Liver (tissue), 8 donors: ENCODE measurements at regions not wholly inside any gene's neighbourhood (a gene's known extent, or its start where the extent isn't known, plus 50 kb on each side); places are given as distances from the start of the nearest gene placed in this dataset.

Experiments
- DNase-seq: peaks from one replicate; pipeline ENCODE4 v3.0.0-alpha.2; 2017; ENCODE audit warnings: low spot score
- H3K27ac ChIP-seq, 2 donors: one replicate each; pipeline ENCODE4 v1.7.0; 2013; ENCODE audit warnings: inconsistent platforms in 2 of 2, low read length in 2 of 2, control low read depth in 1 of 2, low read depth in 1 of 2, mild to moderate bottlenecking in 1 of 2
- H3K27me3 ChIP-seq, 4 donors: one replicate each; pipeline versions ENCODE4 v1.6.1 to v1.7.0; 2013; ENCODE audit warnings: low read length in 3 of 4, inconsistent platforms in 1 of 4, mild to moderate bottlenecking in 1 of 4, moderate library complexity in 1 of 4; ENCODE audit not compliant: control insufficient read depth in 4 of 4, insufficient read depth in 4 of 4
- H3K36me3 ChIP-seq, 4 donors: one replicate each; pipeline versions ENCODE4 v1.6.1 to v1.7.0; 2013; ENCODE audit warnings: low read length in 3 of 4, mild to moderate bottlenecking in 3 of 4, low read depth in 1 of 4, moderate library complexity in 1 of 4; ENCODE audit not compliant: control insufficient read depth in 4 of 4, insufficient read depth in 3 of 4
- H3K4me1 ChIP-seq, 4 donors: one replicate each; pipeline versions ENCODE4 v1.6.1 to v1.7.0; 2013; ENCODE audit warnings: low read length in 3 of 4, mild to moderate bottlenecking in 3 of 4, moderate library complexity in 1 of 4; ENCODE audit not compliant: control insufficient read depth in 4 of 4, insufficient read depth in 4 of 4
- H3K4me3 ChIP-seq, 3 donors: one replicate each; pipeline versions ENCODE4 v1.6.1 to v1.7.0; 2013; ENCODE audit warnings: low read length in 3 of 3, control low read depth in 1 of 3, low read depth in 1 of 3, mild to moderate bottlenecking in 1 of 3
- H3K9ac ChIP-seq, 2 donors: one replicate each; pipeline ENCODE4 v1.7.0; 2013; ENCODE audit warnings: low read length in 2 of 2, mild to moderate bottlenecking in 2 of 2, moderate library complexity in 2 of 2, control low read depth in 1 of 2, low read depth in 1 of 2
- H3K9me3 ChIP-seq, 4 donors: one replicate each; pipeline versions ENCODE4 v1.6.1 to v1.7.0; 2013; ENCODE audit warnings: low read length in 3 of 4; ENCODE audit not compliant: control insufficient read depth in 4 of 4
- FOXA1 ChIP-seq: IDR thresholded peaks from 2 replicates; pipeline ENCODE4 v1.6.1; 2016; ENCODE audit warnings: antibody characterized with exemption
- FOXA2 ChIP-seq: IDR thresholded peaks from 2 replicates; pipeline ENCODE4 v1.6.1; 2016; ENCODE audit warnings: antibody characterized with exemption
- NR2F2 ChIP-seq: IDR thresholded peaks from 2 replicates; pipeline ENCODE4 v1.6.1; 2016; ENCODE audit warnings: antibody characterized with exemption
- RAD21 ChIP-seq, 2 donors: IDR thresholded peaks; 2 replicates each; pipeline ENCODE4 v1.6.1; 2016; ENCODE audit warnings: antibody characterized with exemption in 2 of 2, mild to moderate bottlenecking in 2 of 2
- RXRA ChIP-seq, 2 donors: IDR thresholded peaks; 2 replicates each; pipeline ENCODE4 v1.6.1; 2017 to 2018; ENCODE audit warnings: antibody characterized with exemption in 2 of 2, mild to moderate bottlenecking in 1 of 2
- SP1 ChIP-seq: IDR thresholded peaks from 2 replicates; pipeline ENCODE4 v1.6.1; 2018; ENCODE audit warnings: antibody characterized with exemption, mild to moderate bottlenecking
- TAF1 ChIP-seq: conservative IDR thresholded peaks from 2 replicates; pipeline ENCODE4 v1.6.1; 2016; ENCODE audit warnings: antibody characterized with exemption, mild to moderate bottlenecking
- YY1 ChIP-seq: IDR thresholded peaks from 2 replicates; pipeline ENCODE4 v1.6.1; 2016; ENCODE audit warnings: antibody characterized with exemption, mild to moderate bottlenecking
- ZBTB33 ChIP-seq: IDR thresholded peaks from 2 replicates; pipeline ENCODE4 v1.6.1; 2016; ENCODE audit warnings: antibody characterized with exemption
- WGBS: extraction: QIAGEN DNeasy Blood & Tissue Kit; methylation state at CpG from one replicate; pipeline ENCODE4 v1.1.7; 2013; 5-methylcytosine and 5-hydroxymethylcytosine counted together
- TF ChIP-seq, protein P1 (sequence below): IDR thresholded peaks from 2 replicates; pipeline ENCODE4 v1.6.1; 2016; ENCODE audit warnings: antibody characterized with exemption
- TF ChIP-seq, protein P2 (sequence below): fragments of 150-350 bp; IDR thresholded peaks from 2 replicates; pipeline ENCODE4 v1.5.1; 2017; ENCODE audit warnings: improper control_type of control experiment, low read depth, low read length; ENCODE audit not compliant: missing input control
- TF ChIP-seq, protein P3 (sequence below): IDR thresholded peaks from 2 replicates; pipeline ENCODE4 v1.6.1; 2016; ENCODE audit warnings: antibody characterized with exemption, mild to moderate bottlenecking
- donor health status: healthy.
- donor health status: healthy.
- donor health status: healthy.
- donor health status: healthy.
- donor health status: healthy.

GRCh38 chr5:17378346-17378997, 119.6 kb upstream of the TAF11L2 start:
- Histone ChIP-seq H3K4me3 (no peak overlapping the region), H3K9me3 (no peaks in the 10 kb centered on the region), H3K36me3 (no peaks in the 10 kb centered on the region), H3K9ac (no peak overlapping the region), H3K27ac (no peak overlapping the region), H3K27me3 (no peaks in the 10 kb centered on the region), H3K4me1 (no peaks in the 10 kb centered on the region)
- TF ChIP-seq, protein P1, sequence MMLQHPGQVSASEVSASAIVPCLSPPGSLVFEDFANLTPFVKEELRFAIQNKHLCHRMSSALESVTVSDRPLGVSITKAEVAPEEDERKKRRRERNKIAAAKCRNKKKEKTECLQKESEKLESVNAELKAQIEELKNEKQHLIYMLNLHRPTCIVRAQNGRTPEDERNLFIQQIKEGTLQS = no peak
- no peak for TF ChIP-seq ZBTB33
- no peak for TF ChIP-seq YY1
- no peak for TF ChIP-seq FOXA1
- TF ChIP-seq, protein P2, sequence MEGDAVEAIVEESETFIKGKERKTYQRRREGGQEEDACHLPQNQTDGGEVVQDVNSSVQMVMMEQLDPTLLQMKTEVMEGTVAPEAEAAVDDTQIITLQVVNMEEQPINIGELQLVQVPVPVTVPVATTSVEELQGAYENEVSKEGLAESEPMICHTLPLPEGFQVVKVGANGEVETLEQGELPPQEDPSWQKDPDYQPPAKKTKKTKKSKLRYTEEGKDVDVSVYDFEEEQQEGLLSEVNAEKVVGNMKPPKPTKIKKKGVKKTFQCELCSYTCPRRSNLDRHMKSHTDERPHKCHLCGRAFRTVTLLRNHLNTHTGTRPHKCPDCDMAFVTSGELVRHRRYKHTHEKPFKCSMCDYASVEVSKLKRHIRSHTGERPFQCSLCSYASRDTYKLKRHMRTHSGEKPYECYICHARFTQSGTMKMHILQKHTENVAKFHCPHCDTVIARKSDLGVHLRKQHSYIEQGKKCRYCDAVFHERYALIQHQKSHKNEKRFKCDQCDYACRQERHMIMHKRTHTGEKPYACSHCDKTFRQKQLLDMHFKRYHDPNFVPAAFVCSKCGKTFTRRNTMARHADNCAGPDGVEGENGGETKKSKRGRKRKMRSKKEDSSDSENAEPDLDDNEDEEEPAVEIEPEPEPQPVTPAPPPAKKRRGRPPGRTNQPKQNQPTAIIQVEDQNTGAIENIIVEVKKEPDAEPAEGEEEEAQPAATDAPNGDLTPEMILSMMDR = no peak
- no peak for TF ChIP-seq NR2F2
- no peak for TF ChIP-seq TAF1
- TF ChIP-seq SP1 = no peak
- no peak for TF ChIP-seq RAD21 (IDR thresholded peaks at IDR 0.05)
- no peak for TF ChIP-seq FOXA2
- TF ChIP-seq, protein P3, sequence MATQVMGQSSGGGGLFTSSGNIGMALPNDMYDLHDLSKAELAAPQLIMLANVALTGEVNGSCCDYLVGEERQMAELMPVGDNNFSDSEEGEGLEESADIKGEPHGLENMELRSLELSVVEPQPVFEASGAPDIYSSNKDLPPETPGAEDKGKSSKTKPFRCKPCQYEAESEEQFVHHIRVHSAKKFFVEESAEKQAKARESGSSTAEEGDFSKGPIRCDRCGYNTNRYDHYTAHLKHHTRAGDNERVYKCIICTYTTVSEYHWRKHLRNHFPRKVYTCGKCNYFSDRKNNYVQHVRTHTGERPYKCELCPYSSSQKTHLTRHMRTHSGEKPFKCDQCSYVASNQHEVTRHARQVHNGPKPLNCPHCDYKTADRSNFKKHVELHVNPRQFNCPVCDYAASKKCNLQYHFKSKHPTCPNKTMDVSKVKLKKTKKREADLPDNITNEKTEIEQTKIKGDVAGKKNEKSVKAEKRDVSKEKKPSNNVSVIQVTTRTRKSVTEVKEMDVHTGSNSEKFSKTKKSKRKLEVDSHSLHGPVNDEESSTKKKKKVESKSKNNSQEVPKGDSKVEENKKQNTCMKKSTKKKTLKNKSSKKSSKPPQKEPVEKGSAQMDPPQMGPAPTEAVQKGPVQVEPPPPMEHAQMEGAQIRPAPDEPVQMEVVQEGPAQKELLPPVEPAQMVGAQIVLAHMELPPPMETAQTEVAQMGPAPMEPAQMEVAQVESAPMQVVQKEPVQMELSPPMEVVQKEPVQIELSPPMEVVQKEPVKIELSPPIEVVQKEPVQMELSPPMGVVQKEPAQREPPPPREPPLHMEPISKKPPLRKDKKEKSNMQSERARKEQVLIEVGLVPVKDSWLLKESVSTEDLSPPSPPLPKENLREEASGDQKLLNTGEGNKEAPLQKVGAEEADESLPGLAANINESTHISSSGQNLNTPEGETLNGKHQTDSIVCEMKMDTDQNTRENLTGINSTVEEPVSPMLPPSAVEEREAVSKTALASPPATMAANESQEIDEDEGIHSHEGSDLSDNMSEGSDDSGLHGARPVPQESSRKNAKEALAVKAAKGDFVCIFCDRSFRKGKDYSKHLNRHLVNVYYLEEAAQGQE = no peak
- WGBS = 74% methylated on average over 6 of the region's 6 CpGs
- DNase-seq = no peak

DNA sequence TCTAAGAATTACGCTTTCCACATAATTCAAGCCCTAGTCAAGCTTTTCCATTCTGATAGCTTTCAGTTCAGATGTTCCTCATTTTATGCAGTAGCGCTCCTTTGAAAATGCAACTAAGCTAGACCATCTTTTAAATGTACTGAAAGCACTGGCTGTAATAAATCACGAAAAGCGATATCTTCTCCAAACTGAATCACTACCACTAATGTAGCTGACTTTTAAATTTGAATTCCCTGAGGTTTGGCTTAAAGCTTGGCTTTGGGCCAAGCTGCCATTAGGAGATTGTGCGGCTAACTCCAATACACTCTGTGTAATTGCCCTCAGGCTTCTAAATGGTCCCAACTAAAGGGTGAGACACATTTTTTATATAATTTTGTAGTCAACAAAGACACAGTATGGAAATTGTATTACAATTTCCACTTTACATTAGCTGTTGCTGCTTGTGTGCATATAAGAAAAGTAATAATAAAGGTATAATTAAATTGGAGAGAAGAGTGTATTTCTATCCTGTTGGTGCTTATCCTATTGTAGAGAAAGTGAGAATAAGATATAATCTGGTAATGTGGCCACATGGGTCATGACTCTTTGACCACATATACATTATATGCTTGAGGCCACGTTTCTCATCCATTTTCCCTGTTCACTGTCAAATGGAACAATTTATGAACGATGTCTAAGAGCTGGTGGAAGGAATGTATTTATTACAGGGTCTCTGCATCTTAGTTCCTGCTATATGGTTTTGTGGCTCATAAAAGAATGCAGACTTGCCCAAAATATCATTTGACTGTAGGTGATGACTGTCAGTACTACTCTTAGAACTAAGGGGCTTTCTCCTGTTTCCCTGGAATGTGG, 118.7 kb upstream of the TAF11L2 start:
- Histone ChIP-seq H3K36me3 (no peaks in the 10 kb centered on the region), H3K4me3 (no peak overlapping the region), H3K4me1 (no peaks in the 10 kb centered on the region), H3K27me3 (no peaks in the 10 kb centered on the region), H3K9ac (no peak overlapping the region), H3K9me3 (no peaks in the 10 kb centered on the region), H3K27ac (no peak overlapping the region)
- WGBS = 76% methylated on average over 7 of the region's 7 CpGs
- TF ChIP-seq, protein P1 = no peak
- TF ChIP-seq RXRA (IDR thresholded peaks at IDR 0.05) = no peak
- DNase-seq = no peak
